Panc1 (cell line): ENCODE measurements at regions not wholly inside any gene's neighbourhood (a gene's known extent, or its start where the extent isn't known, plus 50 kb on each side); places are given as distances from the start of the nearest gene placed in this dataset.

ENCODE experiments used
- CTCF ChIP-seq: fragments of 450-650 bp; IDR thresholded peaks from 2 replicates; pipeline ENCODE4 v1.5.1; 2017; ENCODE audit warnings: mild to moderate bottlenecking
- POLR2AphosphoS5 ChIP-seq: IDR thresholded peaks from 2 replicates; pipeline ENCODE4 v1.6.1; 2012; ENCODE audit warnings: mild to moderate bottlenecking, low read depth, low read length, moderate library complexity
- REST ChIP-seq, 2 experiments: IDR thresholded peaks; 2 replicates each; pipeline ENCODE4 v1.6.1; 2011 to 2012; ENCODE audit warnings: low read depth in 2 of 2, control low read depth in 1 of 2, low read length in 1 of 2, mild to moderate bottlenecking in 1 of 2, moderate library complexity in 1 of 2; ENCODE audit not compliant: insufficient read depth in 1 of 2

- TF ChIP-seq CTCF (no peak), REST (IDR thresholded peaks at IDR 0.05; ENCODE audit: insufficient read depth in 1 of 2, low read depth in 2 of 2, low read length in 1 of 2) (no peak), POLR2AphosphoS5 (no peak)
Measured at GRCh38 chr3:135497979-135498378, 467.5 kb upstream of the PPP2R3A start.
